ENCODE measurements at regions not wholly inside any gene's neighbourhood (a gene's known extent, or its start where the extent isn't known, plus 50 kb on each side); places are given as distances from the start of the nearest gene placed in this dataset.

DNA sequence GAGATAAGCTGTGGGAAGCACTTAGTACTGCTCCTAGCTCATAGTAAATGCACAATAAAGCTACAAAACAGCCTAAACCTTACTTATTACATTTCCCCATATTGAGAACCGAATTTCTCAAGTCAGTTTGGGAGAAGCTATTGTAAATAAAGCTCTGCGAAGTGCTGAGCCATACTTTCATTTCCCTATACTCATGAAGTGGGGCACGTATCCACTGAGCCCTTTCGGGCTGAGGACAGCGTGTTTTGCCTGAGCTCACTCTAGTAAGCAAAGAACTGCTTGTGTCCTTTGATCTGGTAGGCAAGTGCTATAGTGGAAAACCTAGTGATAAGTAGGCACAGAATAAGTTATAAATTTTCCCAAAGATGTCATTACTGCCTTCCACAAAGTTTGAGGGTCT, 165.0 kb downstream of the RSL24D1 start:
- Histone ChIP-seq H3K4me3 (replicated peaks; ENCODE audit: insufficient read depth, low read length) (no peak overlapping the region), H3K27ac (replicated peaks) (no peak overlapping the region), H3K27me3 (ENCODE audit: insufficient read depth, poor library complexity, severe bottlenecking) (no peaks in the 10 kb centered on the region)
- no peak for TF ChIP-seq SPI1 (IDR thresholded peaks at IDR 0.05; ENCODE audit: borderline replicate concordance, low read depth)
- no peak for TF ChIP-seq GABPA (IDR thresholded peaks at IDR 0.05; ENCODE audit: low read depth)
- TF ChIP-seq POLR2AphosphoS5 (IDR thresholded peaks at IDR 0.05; ENCODE audit: low read depth) = no peak
- TF ChIP-seq, protein P1, sequence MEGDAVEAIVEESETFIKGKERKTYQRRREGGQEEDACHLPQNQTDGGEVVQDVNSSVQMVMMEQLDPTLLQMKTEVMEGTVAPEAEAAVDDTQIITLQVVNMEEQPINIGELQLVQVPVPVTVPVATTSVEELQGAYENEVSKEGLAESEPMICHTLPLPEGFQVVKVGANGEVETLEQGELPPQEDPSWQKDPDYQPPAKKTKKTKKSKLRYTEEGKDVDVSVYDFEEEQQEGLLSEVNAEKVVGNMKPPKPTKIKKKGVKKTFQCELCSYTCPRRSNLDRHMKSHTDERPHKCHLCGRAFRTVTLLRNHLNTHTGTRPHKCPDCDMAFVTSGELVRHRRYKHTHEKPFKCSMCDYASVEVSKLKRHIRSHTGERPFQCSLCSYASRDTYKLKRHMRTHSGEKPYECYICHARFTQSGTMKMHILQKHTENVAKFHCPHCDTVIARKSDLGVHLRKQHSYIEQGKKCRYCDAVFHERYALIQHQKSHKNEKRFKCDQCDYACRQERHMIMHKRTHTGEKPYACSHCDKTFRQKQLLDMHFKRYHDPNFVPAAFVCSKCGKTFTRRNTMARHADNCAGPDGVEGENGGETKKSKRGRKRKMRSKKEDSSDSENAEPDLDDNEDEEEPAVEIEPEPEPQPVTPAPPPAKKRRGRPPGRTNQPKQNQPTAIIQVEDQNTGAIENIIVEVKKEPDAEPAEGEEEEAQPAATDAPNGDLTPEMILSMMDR (IDR thresholded peaks at IDR 0.05; ENCODE audit: insufficient read depth, low read length) = no peak
- TF ChIP-seq, protein P2, sequence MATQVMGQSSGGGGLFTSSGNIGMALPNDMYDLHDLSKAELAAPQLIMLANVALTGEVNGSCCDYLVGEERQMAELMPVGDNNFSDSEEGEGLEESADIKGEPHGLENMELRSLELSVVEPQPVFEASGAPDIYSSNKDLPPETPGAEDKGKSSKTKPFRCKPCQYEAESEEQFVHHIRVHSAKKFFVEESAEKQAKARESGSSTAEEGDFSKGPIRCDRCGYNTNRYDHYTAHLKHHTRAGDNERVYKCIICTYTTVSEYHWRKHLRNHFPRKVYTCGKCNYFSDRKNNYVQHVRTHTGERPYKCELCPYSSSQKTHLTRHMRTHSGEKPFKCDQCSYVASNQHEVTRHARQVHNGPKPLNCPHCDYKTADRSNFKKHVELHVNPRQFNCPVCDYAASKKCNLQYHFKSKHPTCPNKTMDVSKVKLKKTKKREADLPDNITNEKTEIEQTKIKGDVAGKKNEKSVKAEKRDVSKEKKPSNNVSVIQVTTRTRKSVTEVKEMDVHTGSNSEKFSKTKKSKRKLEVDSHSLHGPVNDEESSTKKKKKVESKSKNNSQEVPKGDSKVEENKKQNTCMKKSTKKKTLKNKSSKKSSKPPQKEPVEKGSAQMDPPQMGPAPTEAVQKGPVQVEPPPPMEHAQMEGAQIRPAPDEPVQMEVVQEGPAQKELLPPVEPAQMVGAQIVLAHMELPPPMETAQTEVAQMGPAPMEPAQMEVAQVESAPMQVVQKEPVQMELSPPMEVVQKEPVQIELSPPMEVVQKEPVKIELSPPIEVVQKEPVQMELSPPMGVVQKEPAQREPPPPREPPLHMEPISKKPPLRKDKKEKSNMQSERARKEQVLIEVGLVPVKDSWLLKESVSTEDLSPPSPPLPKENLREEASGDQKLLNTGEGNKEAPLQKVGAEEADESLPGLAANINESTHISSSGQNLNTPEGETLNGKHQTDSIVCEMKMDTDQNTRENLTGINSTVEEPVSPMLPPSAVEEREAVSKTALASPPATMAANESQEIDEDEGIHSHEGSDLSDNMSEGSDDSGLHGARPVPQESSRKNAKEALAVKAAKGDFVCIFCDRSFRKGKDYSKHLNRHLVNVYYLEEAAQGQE (IDR thresholded peaks at IDR 0.05; ENCODE audit: insufficient replicate concordance, low read depth) = no peak
- DNase-seq (ENCODE audit: low read depth in 1 of 2, low spot score in 1 of 2) = no peak

DNA sequence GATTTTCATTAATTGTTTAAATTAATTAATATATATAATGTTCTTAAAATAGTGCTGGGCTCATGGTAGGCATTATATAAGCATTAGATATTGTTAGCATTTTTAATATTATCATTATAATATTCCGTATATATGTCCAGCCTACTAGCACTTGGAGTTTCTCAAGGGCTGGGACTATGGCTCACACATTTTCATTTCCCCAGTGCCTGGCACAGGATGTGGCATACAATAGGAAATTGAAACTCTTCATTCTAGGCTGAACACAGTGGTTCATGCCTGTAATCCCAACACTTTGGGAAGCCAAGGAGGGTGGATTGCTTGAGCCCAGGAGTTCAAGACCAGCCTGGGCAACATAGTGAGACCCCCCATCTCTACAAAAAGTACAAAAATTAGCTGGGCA, 170.4 kb downstream of the RSL24D1 start:
- no peak for TF ChIP-seq GABPA (IDR thresholded peaks at IDR 0.05; ENCODE audit: low read depth)
- TF ChIP-seq, protein P2 (IDR thresholded peaks at IDR 0.05; ENCODE audit: insufficient replicate concordance, low read depth) = no peak
- TF ChIP-seq SPI1 (IDR thresholded peaks at IDR 0.05; ENCODE audit: borderline replicate concordance, low read depth) = no peak
- no peak for TF ChIP-seq POLR2AphosphoS5 (IDR thresholded peaks at IDR 0.05; ENCODE audit: low read depth)
- TF ChIP-seq, protein P1 (IDR thresholded peaks at IDR 0.05; ENCODE audit: insufficient read depth, low read length) = no peak
- Histone ChIP-seq H3K27ac (replicated peaks) (no peak overlapping the region), H3K4me3 (replicated peaks; ENCODE audit: insufficient read depth, low read length) (no peak overlapping the region), H3K27me3 (ENCODE audit: insufficient read depth, poor library complexity, severe bottlenecking) (no peaks in the 10 kb centered on the region)
- DNase-seq (ENCODE audit: low read depth in 1 of 2, low spot score in 1 of 2) = no peak

DNA sequence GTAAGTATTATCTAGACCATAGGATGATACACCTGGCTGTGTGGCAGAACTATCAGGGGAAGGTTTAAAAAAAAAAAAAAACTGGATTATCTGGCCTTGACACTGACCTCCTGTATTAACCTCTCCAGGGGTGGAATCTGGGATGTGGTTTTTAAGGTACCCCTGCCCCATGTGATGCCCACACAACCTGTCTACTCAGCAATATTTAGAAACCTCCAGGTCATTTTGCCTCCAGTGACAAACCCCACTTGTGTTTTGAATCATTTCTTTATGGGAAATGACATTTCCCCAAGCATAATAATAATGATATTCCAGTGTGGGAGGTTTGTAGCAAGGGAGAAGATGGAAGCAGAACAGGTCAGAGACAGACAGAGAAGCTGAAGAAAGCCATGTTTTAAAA, 179.1 kb downstream of the RSL24D1 start:
- TF ChIP-seq, protein P2 (IDR thresholded peaks at IDR 0.05; ENCODE audit: insufficient replicate concordance, low read depth) = no peak
- TF ChIP-seq POLR2AphosphoS5 (IDR thresholded peaks at IDR 0.05; ENCODE audit: low read depth) = no peak
- no peak for TF ChIP-seq GABPA (IDR thresholded peaks at IDR 0.05; ENCODE audit: low read depth)
- no peak for TF ChIP-seq SPI1 (IDR thresholded peaks at IDR 0.05; ENCODE audit: borderline replicate concordance, low read depth)
- TF ChIP-seq, protein P1 (IDR thresholded peaks at IDR 0.05; ENCODE audit: insufficient read depth, low read length) = no peak
- H3K27ac ChIP-seq (replicated peaks) = no peak overlapping the region
- H3K27me3 ChIP-seq (ENCODE audit: insufficient read depth, poor library complexity, severe bottlenecking) = no peaks in the 10 kb centered on the region
- DNase-seq (ENCODE audit: low read depth in 1 of 2, low spot score in 1 of 2) = no peak
- no peak overlapping the region for H3K4me3 ChIP-seq (replicated peaks; ENCODE audit: insufficient read depth, low read length)

All from HL-60 (cell line).